ENCODE measurements at regions not wholly inside any gene's neighbourhood (a gene's known extent, or its start where the extent isn't known, plus 50 kb on each side); places are given as distances from the start of the nearest gene placed in this dataset.
"Not testable (repeated sequence)": the region's sequence is repeated elsewhere in the genome, so short reads cannot be mapped to it uniquely, and the experiment has no call there.

GRCh38 chr2:182605166-182605565 is 110.9 kb upstream of the DNAJC10 start:
- Mint-ChIP-seq H3K4me1 (no peaks in the 10 kb centered on the region), H3K9me3 (no peaks in the 10 kb centered on the region)

GRCh38 chr2:182606728-182607681 is 109.1 kb upstream of the DNAJC10 start:
- H3K27ac Mint-ChIP-seq: no peak overlapping the region
- no peaks in the 10 kb centered on the region for H3K9me3 Mint-ChIP-seq
- H3K4me3 Mint-ChIP-seq: no peak overlapping the region
- H3K27me3 Mint-ChIP-seq: no peaks in the 10 kb centered on the region
- no peak for DNase-seq
- H3K4me1 Mint-ChIP-seq: no peaks in the 10 kb centered on the region
- H3K36me3 Mint-ChIP-seq: no peaks in the 10 kb centered on the region

More at GRCh38 chr2:182605166-182605565, 110.9 kb upstream of the DNAJC10 start:
- DNase-seq: no peak
- H3K36me3 Mint-ChIP-seq: no peaks in the 10 kb centered on the region
- H3K27me3 Mint-ChIP-seq: no peaks in the 10 kb centered on the region
- H3K27ac Mint-ChIP-seq: no peak overlapping the region
- H3K4me3 Mint-ChIP-seq: no peak overlapping the region

DNA sequence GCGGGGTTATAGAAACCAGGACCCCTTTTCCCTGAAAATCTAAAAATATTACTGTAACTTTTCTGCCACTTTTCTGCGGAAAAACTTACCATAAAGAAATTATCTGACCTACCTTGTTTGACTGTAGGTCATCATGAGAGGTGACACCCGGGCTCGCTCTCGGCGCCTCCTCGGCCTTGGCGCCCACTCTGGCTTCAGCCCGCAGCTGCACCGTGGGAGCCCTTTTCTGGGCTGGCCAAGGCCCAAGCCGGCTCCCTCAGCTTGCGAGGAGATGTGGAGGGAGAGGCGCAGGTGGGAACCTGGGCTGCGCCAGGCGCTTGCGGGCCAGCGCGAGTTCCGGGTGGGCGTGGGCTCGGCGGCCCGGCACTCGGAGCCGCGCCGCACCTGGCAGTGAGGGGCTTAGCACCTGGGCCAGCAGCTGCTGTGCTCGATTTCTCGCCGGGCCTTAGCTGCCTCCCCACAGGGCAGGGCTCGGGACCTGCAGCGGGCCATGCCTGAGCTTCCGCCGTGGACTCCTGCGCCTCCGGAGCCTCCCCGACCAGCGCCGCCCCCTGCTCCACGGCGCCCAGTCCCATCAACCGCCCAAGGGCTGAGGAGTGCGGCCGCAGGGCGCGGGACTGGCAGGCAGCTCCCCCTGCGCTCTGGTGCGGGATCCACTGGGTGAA is 107.7 kb upstream of the DNAJC10 start:
- Mint-ChIP-seq H3K27ac (no peak overlapping the region), H3K27me3 (no peaks in the 10 kb centered on the region), H3K36me3 (no peaks in the 10 kb centered on the region), H3K9me3 (no peaks in the 10 kb centered on the region), H3K4me1 (no peaks in the 10 kb centered on the region), H3K4me3 (no peak overlapping the region)
- no peak for DNase-seq

GRCh38 chr2:182609005-182609404 is 107.1 kb upstream of the DNAJC10 start:
- not testable (repeated sequence) for H3K36me3 Mint-ChIP-seq, H3K4me1 Mint-ChIP-seq, DNase-seq, H3K27ac Mint-ChIP-seq, H3K4me3 Mint-ChIP-seq, H3K27me3 Mint-ChIP-seq, H3K9me3 Mint-ChIP-seq

GRCh38 chr2:182610231-182610630 is 105.8 kb upstream of the DNAJC10 start:
- DNase-seq: no peak
- Mint-ChIP-seq H3K9me3 (no peaks in the 10 kb centered on the region), H3K27ac (no peak overlapping the region), H3K4me1 (no peaks in the 10 kb centered on the region), H3K36me3 (no peaks in the 10 kb centered on the region), H3K27me3 (no peaks in the 10 kb centered on the region), H3K4me3 (no peak overlapping the region)

DNA sequence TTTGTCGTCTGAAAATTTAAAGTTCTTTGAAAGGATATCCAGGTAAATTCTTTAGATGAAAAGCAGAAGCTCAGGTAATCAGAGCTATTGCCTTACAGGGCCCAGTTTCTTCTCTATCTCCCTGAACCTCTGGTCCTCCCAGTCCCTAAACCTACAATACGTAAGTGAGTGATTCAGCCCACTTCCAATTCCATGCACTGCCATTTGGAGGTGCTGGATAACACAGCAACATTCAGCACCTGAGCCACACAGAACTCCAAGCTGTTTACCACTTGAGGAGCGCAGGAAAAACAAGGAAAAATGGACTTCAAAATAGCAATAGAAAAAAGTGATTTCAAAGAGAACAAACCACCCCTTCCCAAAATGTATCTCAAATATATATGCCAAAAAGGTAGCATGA is 105.0 kb upstream of the DNAJC10 start:
- no peak for DNase-seq
- Mint-ChIP-seq H3K4me3 (no peak overlapping the region), H3K27ac (no peak overlapping the region), H3K4me1 (no peaks in the 10 kb centered on the region), H3K27me3 (no peaks in the 10 kb centered on the region), H3K9me3 (no peaks in the 10 kb centered on the region), H3K36me3 (no peaks in the 10 kb centered on the region)

DNA sequence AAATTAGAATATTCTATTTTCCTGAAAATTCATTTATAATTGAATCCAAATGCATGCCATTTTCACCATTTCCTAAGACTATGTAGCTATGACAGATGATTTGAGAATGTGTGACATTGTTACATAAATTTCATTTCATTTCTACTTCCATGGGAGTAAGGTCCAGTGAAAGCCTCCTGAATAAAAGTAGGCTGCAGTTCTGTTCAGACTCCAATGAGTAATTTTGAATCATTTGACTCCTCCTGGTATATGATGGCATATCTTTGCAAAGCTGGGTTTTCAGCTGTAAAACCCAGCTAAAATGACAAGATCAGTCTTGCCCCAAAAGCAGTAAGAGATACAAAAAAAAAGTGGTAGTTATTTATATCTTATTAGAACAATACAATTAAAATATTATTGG is 101.0 kb upstream of the DNAJC10 start:
- no peaks in the 10 kb centered on the region for H3K4me1 Mint-ChIP-seq
- DNase-seq: no peak
- no peaks in the 10 kb centered on the region for H3K9me3 Mint-ChIP-seq
- H3K27me3 Mint-ChIP-seq: peaks cover 3% of the 10 kb centered on the region
- no peak overlapping the region for H3K27ac Mint-ChIP-seq
- H3K4me3 Mint-ChIP-seq: no peak overlapping the region
- H3K36me3 Mint-ChIP-seq: no peaks in the 10 kb centered on the region

DNA sequence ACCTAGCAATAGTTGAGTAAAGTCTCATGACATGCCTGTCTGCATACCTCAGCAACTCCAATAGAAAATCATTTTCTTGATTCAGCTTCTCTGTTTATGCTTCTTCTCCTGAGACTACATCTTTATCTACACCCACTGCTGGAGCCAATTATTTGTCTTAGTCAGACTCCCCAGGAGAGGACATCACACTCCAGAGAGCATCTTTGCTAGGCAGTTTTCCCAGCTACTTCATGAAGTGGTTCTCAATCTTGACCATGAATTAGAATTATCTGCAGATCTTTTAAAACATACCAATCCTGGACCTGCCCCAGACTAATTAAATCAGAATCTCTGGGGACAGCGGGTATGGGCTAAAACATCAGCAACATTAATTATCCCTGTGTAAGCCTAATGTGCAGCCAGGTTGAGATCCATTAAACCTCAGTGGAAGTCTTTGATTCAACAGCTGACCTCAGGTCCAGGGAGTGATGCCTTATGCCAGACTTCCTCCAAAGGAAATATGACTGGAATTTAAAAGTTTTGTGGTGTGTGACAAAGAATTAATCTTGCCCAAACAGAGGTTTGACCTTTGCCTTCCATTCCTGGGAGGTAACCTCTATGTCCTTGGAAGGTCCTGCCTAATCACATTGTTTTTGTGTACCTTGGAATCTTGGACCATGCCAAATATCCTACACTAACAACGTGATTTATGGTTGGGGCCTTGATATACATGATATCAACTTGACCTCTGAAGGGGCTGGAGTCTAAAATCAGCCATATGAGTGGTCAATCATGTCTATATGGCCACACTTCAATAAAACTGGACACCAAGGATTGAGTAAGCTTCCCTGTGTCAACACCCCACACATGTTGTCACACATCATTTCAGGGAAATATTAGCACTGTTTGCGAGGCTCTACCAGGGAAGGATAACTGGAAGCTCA is 99.3 kb upstream of the DNAJC10 start:
- H3K27me3 Mint-ChIP-seq: peaks cover 3% of the 10 kb centered on the region
- no peaks in the 10 kb centered on the region for H3K4me1 Mint-ChIP-seq
- no peak overlapping the region for H3K27ac Mint-ChIP-seq
- H3K36me3 Mint-ChIP-seq: no peaks in the 10 kb centered on the region
- no peak for DNase-seq
- no peaks in the 10 kb centered on the region for H3K9me3 Mint-ChIP-seq
- H3K4me3 Mint-ChIP-seq: no peak overlapping the region

DNA sequence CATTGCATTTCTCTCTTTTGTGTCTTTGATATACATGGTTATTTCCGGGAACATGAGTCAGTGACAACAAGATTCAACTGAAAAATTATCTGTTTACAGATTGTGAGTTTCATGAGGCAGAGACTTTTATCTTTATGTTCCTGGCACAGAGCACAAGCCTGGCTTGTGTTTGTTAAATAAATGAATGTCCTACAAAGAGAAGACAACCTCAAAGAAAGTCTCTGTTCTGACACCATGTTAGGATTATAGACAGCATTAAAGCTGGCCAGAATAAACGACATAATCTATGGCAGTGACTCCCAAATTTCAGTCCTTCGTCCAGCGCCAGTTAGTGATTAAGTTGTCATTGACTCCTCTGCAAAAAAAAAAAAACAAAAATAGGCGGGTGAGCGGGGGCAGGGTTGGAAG is 97.4 kb upstream of the DNAJC10 start:
- H3K4me3 Mint-ChIP-seq: no peak overlapping the region

DNA sequence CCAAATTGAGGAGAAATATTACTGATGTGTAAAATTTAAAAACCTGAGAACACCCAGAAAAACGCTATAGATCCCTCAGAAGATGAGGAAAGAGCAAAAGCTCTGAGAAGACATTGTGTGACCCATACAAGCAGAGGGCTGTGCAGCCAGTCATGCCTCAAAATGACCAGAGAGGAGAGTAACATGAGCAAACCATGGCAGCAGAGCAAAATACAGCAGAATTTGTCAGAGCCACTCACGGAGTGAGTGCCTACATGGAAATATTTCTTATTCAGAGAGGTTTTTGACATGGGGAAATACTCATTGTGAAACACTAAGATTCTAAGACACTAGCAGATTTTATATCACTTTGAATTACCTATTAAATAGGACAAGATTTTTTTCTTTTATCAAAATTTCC is 96.8 kb upstream of the DNAJC10 start:
- H3K9me3 Mint-ChIP-seq: no peaks in the 10 kb centered on the region
- DNase-seq: no peak
- no peak overlapping the region for H3K27ac Mint-ChIP-seq
- H3K4me3 Mint-ChIP-seq: no peak overlapping the region
- peaks cover 3% of the 10 kb centered on the region for H3K27me3 Mint-ChIP-seq
- H3K4me1 Mint-ChIP-seq: no peaks in the 10 kb centered on the region
- H3K36me3 Mint-ChIP-seq: no peaks in the 10 kb centered on the region

More for the DNA sequence above, 97.4 kb upstream of the DNAJC10 start:
- no peak for DNase-seq
- no peaks in the 10 kb centered on the region for H3K36me3 Mint-ChIP-seq
- peaks cover 3% of the 10 kb centered on the region for H3K27me3 Mint-ChIP-seq
- H3K4me1 Mint-ChIP-seq: no peaks in the 10 kb centered on the region
- no peaks in the 10 kb centered on the region for H3K9me3 Mint-ChIP-seq
- no peak overlapping the region for H3K27ac Mint-ChIP-seq

GRCh38 chr2:182621191-182621590 is 94.9 kb upstream of the DNAJC10 start:
- no peak for DNase-seq
- H3K9me3 Mint-ChIP-seq: no peaks in the 10 kb centered on the region
- H3K4me1 Mint-ChIP-seq: no peaks in the 10 kb centered on the region
- H3K4me3 Mint-ChIP-seq: no peak overlapping the region
- no peak overlapping the region for H3K27ac Mint-ChIP-seq
- no peaks in the 10 kb centered on the region for H3K36me3 Mint-ChIP-seq
- H3K27me3 Mint-ChIP-seq: peaks cover 3% of the 10 kb centered on the region

- no peak overlapping the region for H3K4me3 Mint-ChIP-seq
- no peaks in the 10 kb centered on the region for H3K36me3 Mint-ChIP-seq
- no peaks in the 10 kb centered on the region for H3K4me1 Mint-ChIP-seq
- H3K9me3 Mint-ChIP-seq: no peaks in the 10 kb centered on the region
- H3K27me3 Mint-ChIP-seq: peaks cover 3% of the 10 kb centered on the region
- H3K27ac Mint-ChIP-seq: no peak overlapping the region
- no peak for DNase-seq
Measured at GRCh38 chr2:182621810-182622209, 94.2 kb upstream of the DNAJC10 start.

- no peaks in the 10 kb centered on the region for H3K9me3 Mint-ChIP-seq
- no peak overlapping the region for H3K27ac Mint-ChIP-seq
- peaks cover 3% of the 10 kb centered on the region for H3K27me3 Mint-ChIP-seq
- DNase-seq: no peak
- H3K4me3 Mint-ChIP-seq: no peak overlapping the region
- no peaks in the 10 kb centered on the region for H3K4me1 Mint-ChIP-seq
- no peaks in the 10 kb centered on the region for H3K36me3 Mint-ChIP-seq
Measured at GRCh38 chr2:182622231-182622630, 93.8 kb upstream of the DNAJC10 start.

- H3K27ac Mint-ChIP-seq: no peak overlapping the region
- DNase-seq: no peak
- H3K4me1 Mint-ChIP-seq: no peaks in the 10 kb centered on the region
- H3K9me3 Mint-ChIP-seq: no peaks in the 10 kb centered on the region
- H3K4me3 Mint-ChIP-seq: no peak overlapping the region
- H3K27me3 Mint-ChIP-seq: peaks cover 6% of the 10 kb centered on the region
- H3K36me3 Mint-ChIP-seq: no peaks in the 10 kb centered on the region
Measured at GRCh38 chr2:182625814-182626213, 90.2 kb upstream of the DNAJC10 start.

DNA sequence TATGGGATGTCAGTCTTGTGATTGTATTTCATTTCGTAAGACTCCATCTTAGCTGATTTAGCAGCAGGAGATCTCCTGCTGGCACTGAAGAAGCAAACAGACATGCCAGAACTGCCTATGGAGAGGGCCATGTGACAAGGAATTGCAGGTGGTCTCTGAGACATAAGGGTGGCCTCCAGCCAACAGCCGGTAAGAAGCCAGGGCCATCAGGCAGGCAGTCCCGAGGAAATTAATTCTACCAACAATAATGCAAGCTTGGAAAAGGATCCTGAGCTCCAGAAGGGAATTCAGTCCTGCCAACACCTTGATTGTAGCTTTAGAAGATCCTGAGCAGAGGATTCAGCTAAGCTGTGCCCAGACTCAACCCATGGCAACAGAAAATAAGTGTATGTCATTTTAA is 87.1 kb upstream of the DNAJC10 start:
- Mint-ChIP-seq H3K27me3 (peaks cover 18% of the 10 kb centered on the region), H3K36me3 (no peaks in the 10 kb centered on the region), H3K4me1 (no peaks in the 10 kb centered on the region), H3K27ac (no peak overlapping the region), H3K4me3 (no peak overlapping the region), H3K9me3 (no peaks in the 10 kb centered on the region)
- DNase-seq: no peak

Data from activated naive CD8-positive, alpha-beta T cell treated with anti-CD3 and anti-CD28 coated beads for 36 hours (primary cell).